ENCODE measurements at regions not wholly inside any gene's neighbourhood (a gene's known extent, or its start where the extent isn't known, plus 50 kb on each side); places are given as distances from the start of the nearest gene placed in this dataset.

DNA sequence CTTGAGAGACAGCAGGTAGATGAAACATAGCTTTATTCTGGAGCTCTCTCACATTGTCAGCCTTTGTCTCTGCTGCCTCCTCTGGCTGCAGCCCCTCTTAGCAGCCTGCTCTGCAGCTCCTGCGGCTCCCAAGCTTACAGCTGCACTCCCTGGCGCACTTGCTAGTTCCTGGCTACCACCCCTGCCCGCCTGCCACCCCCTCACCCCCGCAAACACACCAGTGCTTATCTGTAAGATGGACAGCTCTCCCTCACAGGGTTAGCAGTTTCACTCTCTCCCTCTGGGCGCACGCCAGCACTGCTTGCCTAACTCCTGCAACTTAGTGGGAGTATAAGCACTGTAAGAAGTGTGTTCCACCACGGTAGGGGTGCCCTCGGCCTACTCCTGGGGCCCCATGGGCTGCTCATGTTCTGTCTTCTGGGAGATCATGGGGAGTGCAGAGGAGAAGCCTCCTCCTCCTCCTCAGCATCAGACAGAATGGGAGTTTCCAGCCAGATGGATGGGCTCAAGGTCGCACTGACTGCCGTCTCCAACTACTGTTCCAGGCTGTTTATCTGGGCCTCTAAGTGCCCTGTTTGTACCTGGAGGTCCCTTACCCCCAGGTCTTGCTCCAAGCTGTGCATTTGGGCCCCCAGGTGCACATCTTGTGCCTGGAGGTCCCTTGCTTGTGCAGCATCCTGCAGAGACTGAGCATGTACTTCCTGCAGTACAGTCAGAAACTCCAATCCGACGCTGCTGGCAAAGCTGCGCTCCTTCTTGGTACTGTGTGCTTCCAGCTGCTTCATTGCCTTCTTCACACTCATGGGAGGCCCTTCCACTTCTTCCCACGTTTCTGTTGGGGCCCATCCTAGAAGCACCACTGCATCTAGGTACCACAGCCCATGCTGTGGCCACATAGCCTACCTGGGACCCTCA is 1388.1 kb downstream of the AMY1C start (continued):
- TF ChIP-seq ZGPAT (CRISPR knock-in tag; IDR thresholded peaks at IDR 0.05), result no peak
- TF ChIP-seq ZNF142 (CRISPR knock-in tag; IDR thresholded peaks at IDR 0.05), result no peak
- peak; percentile 67 for TF ChIP-seq STAG1 (CRISPR knock-in tag; IDR thresholded peaks at IDR 0.05)
- TF ChIP-seq, protein P1, sequence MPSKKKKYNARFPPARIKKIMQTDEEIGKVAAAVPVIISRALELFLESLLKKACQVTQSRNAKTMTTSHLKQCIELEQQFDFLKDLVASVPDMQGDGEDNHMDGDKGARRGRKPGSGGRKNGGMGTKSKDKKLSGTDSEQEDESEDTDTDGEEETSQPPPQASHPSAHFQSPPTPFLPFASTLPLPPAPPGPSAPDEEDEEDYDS (CRISPR knock-in tag; IDR thresholded peaks at IDR 0.05), result no peak
- TF ChIP-seq ISL2 (CRISPR knock-in tag; IDR thresholded peaks at IDR 0.05), result 0 out of 2 replicates have a peak, but pooled peaks have one; percentile 11
- TF ChIP-seq SALL2 (CRISPR knock-in tag; IDR thresholded peaks at IDR 0.05), result 0 out of 2 replicates have a peak, but pooled peaks have one; percentile 36
- TF ChIP-seq MTA1 (CRISPR knock-in tag; IDR thresholded peaks at IDR 0.05; ENCODE audit: borderline replicate concordance), result 0 out of 2 replicates have a peak, but pooled peaks have one; percentile 27
- no peak for TF ChIP-seq TEAD2 (CRISPR knock-in tag; IDR thresholded peaks at IDR 0.05)
- TF ChIP-seq ETS1 (CRISPR knock-in tag; IDR thresholded peaks at IDR 0.05), result no peak
